Occipital lobe (tissue), 1 donor: ENCODE measurements at regions not wholly inside any gene's neighbourhood (a gene's known extent, or its start where the extent isn't known, plus 50 kb on each side); places are given as distances from the start of the nearest gene placed in this dataset.
"Not testable (repeated sequence)": the region's sequence is repeated elsewhere in the genome, so short reads cannot be mapped to it uniquely, and the experiment has no call there.

Experiments used
- DNase-seq: peaks from one replicate; lab custom pipeline; 2025; lab: John Stamatoyannopoulos, UW

- DNase-seq = no peak
Observed at GRCh38 chr6:137933696-137934095, 66.6 kb downstream of the TNFAIP3 start.

DNA sequence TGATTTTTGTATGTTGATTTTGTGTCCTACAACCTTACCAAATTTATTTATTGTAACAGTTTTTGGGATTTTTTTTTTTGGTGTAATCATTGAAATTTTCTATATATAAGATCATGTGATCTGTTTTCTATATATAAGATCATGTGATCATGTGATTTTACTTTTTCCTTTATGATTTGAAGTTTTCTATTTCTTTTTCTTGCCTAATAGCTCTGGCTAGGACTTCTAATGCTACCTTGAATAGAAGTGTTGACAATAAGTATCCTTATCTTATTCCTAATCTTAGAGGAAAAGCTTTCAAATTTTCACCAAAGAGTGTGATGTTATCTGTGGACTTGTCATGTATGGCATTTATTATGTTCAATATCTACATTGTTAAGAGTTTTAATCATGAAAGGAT is 69.7 kb downstream of the TNFAIP3 start:
- DNase-seq = no peak

DNA sequence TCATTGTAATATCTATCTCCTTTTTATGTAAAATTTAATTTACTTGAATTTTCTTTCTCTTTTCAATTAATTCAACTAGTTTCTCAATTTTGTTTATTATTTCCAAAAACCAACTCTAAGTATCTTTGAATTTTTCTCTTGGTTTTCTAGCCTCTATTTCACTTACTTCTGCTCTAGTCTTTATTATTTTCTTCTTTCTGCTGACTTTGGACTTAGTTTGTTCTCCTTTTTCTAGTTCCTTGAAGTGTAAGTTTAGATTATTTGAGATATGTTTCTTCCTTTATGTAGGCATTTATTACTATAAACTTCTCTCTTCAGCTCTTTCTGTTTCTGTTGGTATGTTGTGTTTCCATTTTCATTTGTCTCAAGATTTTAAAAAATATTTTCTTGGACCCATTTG is 70.8 kb downstream of the TNFAIP3 start:
- DNase-seq = no peak

DNA sequence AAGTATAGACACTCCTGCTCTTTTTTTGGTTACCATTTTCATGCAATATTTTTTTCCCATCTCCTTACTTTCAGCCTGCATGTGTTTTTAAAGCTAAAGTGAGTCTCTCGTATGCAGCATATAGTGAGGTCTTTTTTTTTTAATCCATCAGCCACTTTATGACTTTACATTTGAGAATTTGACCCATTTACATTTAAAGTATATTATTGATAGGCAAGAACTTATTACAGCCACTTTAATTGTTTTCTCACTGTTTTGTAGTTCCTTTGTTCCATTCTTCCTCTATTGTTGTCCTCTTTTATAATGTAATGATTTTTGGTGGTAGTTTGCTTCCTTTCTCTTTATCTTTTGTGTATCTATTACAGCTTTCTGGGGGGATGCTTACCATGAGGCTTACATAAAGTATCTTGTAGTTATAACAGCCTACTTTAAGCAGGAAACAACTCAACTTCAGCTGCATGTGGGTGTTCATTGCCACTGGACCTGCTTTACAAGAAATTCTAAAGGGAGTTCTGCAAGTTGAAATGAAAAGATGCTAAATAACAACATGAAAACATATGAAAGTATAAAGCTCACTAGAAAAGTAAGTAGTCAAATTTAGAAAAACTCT is 71.8 kb downstream of the TNFAIP3 start:
- DNase-seq = no peak

DNA sequence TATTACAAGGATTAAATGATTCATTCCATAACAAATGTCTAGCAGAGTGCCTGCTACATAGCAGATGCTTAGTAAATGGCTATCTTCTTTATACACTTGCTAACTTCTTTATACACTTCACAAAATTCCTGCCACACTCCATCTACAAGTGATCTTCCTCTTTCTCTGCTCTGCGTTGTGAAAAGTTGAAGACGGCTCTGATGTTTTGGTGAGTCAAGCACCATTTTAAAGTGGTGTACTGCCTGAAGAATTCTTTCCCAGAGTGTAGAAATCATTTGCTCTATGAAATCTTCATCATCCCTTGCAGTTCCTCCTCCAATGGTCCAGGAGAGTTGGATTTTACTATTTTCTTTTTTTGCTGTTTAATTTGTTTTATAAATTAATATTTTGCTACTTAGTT is 74.9 kb downstream of the TNFAIP3 start:
- DNase-seq = no peak

DNA sequence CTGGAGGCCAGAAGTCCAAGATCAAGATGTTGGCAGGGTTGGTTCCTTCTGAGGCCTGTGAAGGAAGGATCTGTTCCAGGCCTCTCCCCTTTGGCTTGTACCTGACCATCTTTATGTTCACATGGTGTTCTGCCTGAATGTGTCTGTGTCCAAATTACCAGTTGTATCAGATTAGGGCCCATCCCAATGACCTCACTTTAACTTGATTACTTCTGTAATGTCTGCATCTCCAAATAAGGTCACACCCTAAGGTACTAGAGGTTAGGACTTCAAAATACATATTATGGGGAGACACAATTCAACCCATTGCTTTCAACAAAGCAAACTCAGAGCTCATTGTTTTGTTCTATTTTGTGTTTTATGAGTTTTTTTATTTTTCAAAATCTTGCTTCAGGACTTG is 75.7 kb downstream of the TNFAIP3 start:
- DNase-seq = no peak

GRCh38 chr6:137944381-137944780 is 77.3 kb downstream of the TNFAIP3 start:
- DNase-seq = not testable (repeated sequence)

- no peak for DNase-seq
Observed at GRCh38 chr6:137944793-137945498, 77.9 kb downstream of the TNFAIP3 start.

DNA sequence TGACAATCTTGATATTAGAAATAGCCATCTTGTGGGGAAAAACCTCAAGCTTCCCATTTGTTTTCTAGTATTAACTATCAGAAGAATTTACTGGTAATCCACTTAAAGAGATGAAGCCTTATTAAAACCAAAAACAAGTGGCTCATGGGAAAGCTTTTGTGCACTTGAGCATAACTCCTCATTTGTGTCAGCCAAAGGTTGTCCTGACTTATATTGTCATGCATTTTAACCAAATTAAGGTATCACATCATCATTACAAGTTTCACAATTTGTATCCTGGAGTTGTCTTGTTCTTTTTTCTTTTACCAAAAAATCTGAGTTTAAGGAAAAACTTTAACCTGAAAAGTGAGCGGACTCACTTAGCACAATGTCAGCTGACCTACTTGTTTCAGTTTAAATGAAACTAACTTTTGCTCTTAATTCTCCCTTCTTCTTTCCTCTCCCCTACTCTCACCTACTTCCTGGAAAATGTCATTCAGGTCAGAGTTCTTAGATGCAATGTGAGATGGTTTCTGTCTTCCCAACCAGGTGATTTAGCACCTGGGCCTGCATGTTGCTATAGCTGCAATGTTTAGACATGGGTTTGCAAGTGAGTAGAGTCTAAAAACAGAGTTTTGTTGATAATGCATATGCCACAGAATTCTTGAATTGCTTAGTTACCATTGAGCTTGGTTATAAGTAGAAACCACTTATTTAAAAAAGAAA is 82.8 kb downstream of the TNFAIP3 start:
- no peak for DNase-seq

DNA sequence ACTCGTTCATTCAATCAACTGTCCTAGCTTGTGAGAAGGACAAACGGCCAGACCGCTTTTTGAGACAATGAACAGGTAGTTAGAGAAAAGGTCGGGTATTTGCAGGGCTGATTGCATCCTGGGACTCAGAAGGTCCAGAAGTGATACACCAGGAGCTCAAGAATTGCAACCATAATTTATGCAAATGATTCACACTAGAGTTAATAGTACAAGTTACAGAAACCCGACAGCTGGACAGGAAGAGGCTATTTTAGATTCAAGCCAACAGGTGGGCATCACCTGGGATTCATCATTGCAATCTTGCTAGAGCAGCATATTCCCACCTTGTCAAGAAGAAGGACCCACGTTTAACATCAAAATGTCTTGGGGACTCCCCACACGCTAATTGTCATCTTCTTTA is 83.5 kb downstream of the TNFAIP3 start:
- no peak for DNase-seq

- DNase-seq = no peak
Observed at GRCh38 chr6:137951064-137951597, 84.1 kb downstream of the TNFAIP3 start.

GRCh38 chr6:137952247-137952646 is 85.2 kb downstream of the TNFAIP3 start:
- no peak for DNase-seq

DNA sequence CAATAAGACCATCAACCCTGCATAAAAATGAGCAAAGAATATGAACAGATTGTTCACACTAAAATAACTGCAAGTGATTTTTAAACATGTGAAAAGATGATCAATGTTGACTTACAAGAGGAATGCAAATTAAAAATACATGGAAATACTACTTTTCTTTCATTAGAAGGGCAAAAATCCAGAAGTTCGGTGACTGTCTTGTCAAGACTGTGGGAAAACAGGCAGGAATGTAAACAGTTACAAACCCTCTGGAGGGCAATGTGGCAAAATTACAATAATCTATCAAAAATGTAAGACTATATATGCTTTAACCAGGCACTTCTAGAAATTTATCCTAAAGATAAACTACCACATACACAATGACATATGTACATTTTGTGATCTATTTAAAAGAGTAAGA is 86.7 kb downstream of the TNFAIP3 start:
- no peak for DNase-seq

DNA sequence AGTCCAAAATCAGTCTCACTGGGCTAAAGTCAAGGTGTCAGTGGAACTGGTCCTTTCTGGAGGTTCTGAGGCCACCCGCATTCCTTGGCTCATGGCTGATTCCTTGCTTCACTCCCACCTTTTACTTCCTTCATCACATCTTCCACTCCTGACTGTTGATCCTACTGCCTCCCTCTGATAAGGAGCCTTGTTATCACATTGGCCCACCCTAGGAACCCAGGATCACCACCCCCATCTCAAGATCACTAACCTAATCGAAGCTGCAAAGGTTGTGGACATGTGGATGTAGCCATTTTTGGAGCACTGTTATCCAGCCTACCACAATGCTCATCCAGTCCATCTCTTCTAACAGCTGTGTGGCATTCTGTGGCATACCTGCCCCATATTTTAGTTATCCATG is 87.2 kb downstream of the TNFAIP3 start:
- DNase-seq = no peak

DNA sequence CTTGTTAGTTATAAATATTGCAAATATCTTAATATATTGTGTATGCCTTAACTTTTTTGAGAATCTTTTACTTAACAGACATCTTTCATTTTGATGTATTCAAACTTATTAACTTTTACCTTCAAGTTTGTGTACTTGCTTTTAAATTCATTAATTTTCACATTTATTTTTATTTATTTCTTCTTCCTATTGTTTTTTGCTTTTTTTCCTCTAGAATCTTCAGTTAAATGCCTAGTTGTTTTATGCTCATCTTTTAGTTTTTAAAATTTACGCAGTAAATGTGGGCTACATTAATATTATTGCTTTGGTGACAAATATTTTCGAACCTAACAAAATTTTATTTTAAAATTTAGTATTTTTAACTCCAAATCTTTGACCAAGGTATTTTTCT is 89.0 kb downstream of the TNFAIP3 start:
- DNase-seq = no peak

DNA sequence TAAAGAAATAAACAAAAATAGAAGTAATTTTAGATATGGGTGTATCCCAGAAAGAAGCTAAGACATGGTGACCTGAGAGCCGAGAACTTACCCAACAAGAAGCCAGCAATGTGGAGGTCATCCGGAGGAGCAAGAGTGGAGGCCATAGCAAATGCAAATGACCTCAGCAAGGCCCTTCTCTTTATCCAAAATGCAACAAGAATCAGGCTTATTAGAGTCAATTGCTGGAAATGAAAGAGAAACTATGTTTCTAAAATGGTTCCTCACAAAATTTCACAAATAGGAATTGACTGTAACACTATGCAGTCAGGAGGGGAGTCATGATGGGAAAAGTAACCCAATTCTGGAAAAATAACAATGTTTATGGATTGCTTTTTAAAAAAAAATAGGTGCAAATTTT is 90.4 kb downstream of the TNFAIP3 start:
- no peak for DNase-seq

- DNase-seq = no peak
Observed at GRCh38 chr6:137958811-137959565, 91.9 kb downstream of the TNFAIP3 start.

DNA sequence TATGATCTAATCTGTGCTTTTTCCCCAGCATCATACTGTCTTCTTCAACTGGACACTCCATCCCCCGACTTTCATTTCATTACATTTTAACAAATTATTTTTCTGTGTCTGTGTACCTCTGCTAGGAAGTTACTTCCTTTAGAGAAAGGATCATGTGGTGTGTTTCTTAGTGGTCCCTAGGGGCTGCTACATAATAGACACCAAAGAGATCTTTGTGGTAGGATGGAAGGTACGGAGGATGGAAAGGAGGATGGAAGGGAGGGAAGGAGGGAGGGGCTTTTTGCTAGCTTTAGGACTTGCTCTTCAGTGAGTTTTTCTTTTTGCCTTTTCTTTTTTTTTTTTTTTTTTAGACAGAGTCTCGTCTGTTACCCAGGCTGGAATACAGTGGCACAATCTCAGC is 95.7 kb downstream of the TNFAIP3 start:
- no peak for DNase-seq

DNA sequence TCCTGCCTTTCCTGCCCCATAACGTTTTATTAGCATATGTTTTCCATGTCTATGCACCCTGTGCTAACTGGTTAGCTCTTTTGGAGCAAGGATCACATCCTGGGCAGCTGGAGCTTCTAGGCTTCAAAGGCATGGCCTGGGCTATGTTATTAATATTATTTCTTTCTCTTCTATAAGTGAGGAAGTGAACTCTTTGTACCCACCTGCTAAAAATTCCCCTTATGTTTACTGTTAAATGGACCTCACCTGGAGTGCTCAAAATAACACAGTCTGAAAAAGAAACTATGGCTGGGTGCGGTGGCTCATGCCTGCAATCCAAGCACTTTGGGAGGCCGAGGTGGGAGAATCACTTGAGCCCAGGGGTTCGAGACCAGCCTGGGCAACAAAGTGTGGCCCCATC is 97.8 kb downstream of the TNFAIP3 start:
- DNase-seq = no peak

GRCh38 chr6:137967689-137968454 is 100.8 kb downstream of the TNFAIP3 start:
- DNase-seq = no peak

DNA sequence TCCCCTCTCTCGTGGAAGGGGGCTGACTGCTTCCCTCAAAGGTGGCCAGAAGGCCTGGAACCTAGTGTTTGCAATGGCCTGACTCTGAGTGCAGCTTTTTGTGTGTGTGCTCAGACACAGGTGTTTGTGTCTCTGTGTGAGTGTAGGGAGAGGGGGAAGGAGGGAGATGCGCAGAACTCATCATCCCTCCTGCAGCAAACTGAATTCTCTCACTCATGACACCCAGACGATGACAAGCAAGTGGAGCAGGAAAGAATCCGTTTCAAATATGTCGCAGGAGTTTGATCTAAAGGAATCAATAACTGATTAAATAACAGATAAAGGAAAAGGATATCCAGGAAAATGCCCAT is 101.4 kb downstream of the TNFAIP3 start:
- no peak for DNase-seq
